Putamen (tissue), 1 donor: ENCODE measurements at regions not wholly inside any gene's neighbourhood (a gene's known extent, or its start where the extent isn't known, plus 50 kb on each side); places are given as distances from the start of the nearest gene placed in this dataset.
"Not testable (repeated sequence)": the region's sequence is repeated elsewhere in the genome, so short reads cannot be mapped to it uniquely, and the experiment has no call there.

Experiments used
- DNase-seq: peaks from one replicate; pipeline ENCODE4 v3.0.0-alpha.2; 2016; ENCODE audit warnings: low spot score

GRCh38 chr12:127165567-127166392, 1101.2 kb upstream of the TMEM132C start:
- DNase-seq: peak; percentile 81

DNA sequence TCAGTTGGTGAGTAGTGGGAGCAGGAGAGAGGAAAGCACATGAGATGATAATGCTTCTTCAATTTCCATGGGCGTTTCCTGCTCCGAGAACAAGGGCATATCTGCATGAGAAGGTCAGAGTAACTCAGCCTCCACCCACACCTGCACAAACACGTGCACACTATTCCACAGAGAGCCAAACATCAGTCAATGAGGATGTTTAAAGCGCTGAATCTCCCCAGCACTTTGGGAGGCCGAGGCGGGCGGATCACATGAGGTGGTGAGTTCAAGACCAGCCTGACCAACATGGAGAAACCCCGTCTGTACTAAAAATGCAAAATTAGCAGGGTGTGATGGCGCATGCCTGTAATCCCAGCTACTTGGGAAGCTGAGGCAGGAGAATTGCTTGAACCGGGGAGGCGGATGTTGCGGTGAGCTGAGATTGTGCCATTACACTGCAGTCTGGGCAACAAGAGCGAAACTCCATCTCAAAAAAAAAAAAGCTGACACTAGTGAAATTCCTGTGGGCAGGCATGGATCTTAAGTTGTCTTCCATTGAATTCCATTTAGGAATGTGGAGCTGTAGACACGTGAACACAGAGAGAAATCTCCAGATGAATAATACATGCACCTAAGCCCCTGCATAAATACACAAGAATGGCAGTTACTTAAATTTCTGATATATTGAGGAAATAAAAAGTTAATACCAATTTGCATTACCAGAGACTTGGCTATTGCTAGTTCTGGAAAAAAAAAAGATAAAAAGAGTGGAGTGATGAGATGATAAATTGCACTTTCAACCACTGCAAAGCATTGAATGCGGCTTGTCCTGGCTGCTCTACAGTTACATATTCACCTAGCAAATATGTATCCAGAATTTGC, 1097.4 kb upstream of the TMEM132C start:
- no peak for DNase-seq

DNA sequence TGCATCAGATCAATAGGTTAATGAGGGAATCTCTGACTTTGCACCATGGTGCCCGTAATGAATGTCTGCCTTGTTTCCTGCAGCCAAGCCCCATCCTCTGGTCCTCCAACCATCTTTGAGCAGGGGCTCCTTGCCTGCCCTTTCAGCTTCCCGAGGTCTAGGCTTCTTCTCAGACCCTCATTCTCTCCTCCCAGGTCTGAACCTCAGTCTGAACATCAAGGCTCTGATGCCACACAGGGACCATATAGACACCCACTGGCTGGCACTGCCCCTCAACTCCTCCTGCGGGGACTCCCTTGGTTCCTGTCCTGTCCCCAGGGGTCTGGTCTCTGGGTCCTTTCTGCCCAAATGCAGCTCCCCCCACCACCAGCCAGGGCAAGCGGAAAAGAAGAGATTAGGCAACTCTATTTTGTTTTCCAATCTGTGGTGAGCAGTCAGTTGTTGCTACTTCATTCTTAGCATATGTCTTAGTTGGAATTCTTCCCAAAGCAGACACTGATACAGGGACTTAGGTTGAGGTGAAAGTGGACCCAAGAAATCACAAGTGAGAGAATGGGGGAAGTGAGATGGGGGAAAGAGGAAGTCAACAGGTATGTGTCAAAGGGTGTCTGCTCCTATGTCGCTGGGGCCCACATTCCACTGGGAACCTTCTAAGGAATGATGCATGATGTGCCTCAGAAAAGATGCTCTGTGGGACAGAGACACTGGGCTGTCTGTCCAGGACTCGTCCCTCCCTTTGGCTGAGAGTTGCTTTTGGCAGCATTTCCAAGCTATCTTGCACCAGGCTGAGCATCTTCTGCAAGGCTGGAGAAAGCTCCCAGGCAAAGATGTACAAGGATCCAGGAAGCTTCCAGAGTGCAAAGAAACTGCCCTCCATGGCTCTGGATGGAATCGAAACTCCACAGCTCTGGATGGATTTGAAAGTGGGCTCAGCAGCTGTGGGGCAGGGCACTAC, 1096.5 kb upstream of the TMEM132C start:
- DNase-seq: no peak

DNA sequence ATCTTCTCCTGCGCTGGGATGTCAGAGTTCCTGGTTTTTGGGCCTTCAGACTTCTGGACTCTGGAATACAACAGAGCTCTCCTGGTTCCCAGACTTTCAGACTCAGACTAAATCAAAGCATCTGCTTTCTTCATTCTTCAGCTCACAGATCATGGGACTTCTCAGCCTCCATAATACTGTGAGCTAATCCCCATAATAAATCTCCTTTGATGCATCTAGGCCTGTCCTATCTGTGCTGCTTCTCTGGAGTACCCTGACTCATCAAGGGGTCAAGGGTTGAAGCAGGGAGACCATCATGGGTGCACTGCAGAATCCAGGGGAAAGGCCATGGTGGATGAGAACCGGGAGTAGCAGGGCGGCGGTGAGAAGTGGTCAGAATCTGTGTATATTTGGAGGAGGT, 1094.1 kb upstream of the TMEM132C start:
- DNase-seq: no peak

DNA sequence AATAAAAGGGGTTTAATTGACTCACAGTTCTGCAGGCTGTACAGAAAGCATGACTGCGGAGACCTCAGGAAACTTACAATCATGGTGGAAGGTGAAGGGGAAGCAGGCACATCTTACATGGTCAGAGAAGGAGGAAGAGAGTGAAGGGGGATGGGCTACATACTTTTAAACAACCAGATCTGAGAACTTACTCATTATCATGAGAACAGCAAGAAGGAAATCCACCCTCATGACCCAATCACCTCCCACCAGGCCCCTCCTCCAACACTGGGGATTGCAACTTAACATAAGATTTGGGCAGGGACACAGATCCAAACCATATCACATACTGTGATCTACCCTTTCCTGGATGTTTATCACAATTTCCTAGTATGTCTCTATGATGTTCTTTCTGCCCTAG, 1093.0 kb upstream of the TMEM132C start:
- not testable (repeated sequence) for DNase-seq

- DNase-seq: no peak
Observed at GRCh38 chr12:127174881-127175280, 1092.1 kb upstream of the TMEM132C start.

DNA sequence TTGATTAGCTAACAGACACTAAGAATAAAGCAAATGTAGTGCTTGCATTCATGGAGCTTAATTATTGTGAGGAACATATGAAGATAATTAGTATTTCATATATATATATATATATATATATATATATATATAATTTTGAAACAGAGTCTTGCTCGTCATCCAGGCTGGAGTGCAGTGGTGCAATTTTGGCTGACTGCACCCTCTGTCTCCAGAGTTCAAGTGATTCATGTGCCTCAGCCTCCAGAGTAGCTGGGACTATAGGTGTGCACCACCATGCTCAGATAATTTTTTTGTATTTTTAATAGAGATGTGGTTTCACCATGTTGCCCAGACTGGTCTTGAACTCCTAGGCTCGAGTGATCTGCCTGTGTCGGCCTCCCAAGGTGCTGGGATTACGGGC, 1091.6 kb upstream of the TMEM132C start:
- no peak for DNase-seq

DNA sequence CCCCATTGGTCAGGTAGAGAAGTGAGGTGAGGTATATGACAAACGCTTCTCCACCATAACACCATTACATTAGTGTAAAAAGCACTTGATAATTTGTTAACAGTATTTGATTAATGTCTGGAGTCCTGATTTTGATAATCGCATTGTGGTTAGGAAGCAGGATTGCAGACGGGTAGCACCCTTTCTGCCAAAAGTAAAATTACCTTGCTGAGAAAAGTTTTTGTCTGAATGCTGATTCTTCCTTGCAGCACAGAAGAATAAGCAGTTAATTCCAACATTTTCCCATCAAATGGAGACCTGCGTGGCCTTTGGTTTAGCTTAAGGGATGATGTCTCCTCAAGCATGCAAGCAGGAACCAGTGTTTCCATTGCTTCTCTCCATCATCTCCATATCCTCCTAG, 1090.2 kb upstream of the TMEM132C start:
- DNase-seq: no peak

DNA sequence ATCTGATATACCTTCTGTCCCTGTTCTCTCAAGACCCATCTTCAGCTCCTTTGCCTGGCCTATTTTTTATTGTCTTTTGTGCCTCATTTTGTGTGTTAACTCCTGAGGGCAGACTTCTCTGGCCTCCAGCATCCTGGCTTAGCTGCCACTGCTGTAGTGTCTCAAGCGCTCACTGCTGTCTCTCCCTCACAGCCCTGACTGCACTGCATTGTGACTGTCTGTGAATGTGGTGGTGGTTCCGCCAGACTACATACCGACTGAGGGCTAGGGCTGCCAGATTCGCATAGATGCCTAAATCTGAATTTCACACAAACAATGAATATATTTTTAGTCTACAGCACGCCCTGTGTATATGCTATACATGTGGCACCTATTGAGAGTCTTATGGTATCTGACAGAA, 1088.9 kb upstream of the TMEM132C start:
- DNase-seq: no peak

DNA sequence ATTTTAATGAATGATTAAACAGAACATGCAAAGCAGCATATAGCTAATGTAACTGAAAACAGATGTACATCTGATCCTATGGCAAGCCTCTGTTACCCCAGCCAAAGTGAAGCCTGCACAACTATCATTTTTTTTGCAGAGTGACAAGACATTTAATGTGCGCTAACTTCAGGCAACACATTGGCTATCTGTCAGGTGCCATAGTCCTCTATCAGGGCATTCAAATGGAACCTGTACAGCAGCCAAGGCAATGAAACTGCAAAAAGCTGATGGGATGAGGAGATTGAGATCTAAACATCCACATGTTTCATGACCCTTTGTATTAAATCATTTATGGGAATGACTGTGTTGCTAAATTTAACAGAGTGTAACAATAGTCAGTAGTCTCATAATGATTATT, 1088.5 kb upstream of the TMEM132C start:
- DNase-seq: no peak

DNA sequence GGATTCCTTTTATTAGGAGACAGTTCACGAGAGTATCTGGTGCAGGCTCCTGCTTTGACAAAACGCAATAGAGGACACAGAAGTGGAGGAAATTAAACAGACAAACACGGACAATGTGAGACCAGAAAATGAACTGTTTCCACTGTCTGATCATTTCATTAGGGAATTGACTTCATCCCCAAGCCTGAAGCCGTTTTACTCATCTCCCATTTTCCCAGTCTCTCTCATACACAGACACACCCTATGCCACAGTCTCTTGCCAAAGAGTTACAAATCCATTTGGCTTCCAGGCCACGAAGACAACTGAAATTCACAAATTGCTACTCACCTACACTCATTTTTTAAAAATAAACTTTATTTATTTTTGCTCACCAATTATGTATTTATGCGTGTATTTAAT, 1087.8 kb upstream of the TMEM132C start:
- DNase-seq: no peak

DNA sequence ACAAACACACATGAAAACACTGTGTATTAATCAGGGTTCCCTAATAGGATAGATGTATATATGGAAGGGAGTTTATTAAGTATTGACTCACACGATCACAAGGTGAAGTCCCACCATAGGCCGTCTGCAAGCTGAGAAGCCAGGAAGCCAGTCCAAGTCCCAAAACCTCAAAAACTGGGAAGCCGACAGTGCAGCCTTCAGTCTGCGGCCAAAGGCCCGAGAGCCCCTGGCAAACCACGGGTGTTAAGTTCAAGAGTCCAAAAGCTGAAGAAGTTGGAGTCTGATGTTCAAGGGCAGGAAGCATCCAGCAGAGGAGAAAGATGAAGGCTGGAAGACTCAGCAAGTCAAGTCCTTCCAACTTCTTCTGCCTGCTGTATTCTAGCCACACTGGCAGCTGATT, 1085.0 kb upstream of the TMEM132C start:
- DNase-seq: no peak

GRCh38 chr12:127189992-127190391, 1077.0 kb upstream of the TMEM132C start:
- DNase-seq: no peak

DNA sequence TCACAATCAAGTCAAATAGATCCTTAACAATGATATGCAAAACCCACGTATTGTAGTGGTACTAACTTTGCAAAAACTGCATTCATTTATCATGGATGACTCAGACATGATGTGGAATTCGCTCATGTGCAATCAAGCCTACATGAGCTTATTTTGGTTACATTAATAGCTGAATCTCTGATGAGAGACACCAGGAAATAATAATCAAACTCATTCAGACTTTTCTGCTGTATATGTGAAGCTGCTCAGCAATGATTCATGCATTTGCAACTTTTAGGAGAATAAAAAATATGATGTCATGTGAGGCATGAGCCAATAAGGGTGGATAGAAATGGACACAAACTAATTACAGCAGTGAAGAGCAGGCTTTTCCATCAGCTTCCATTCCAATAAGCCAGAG, 1075.8 kb upstream of the TMEM132C start:
- DNase-seq: peak; percentile 26

- DNase-seq: no peak
Observed at GRCh38 chr12:127192391-127192790, 1074.6 kb upstream of the TMEM132C start.

DNA sequence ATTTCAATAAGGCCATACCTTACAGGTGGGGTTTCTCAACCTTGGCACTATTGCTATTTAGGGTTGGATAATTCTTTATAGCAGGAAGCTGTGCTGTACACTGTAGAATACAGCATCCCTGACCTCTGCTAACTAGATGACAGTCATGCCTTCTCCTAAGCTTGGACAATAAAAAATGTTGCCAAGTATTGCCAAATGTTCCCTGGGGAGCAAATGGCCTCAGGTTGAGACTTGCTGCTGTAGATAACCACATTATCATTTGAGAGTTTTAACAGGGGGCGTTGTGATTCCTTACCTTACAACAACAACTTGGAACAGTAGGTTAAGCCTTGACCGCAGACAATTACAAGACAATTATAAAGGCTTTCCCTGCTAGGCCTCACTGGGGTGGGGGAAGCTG, 1073.6 kb upstream of the TMEM132C start:
- DNase-seq: no peak

GRCh38 chr12:127194176-127194575, 1072.8 kb upstream of the TMEM132C start:
- DNase-seq: no peak

- DNase-seq: no peak
Observed at GRCh38 chr12:127205781-127206555, 1061.0 kb upstream of the TMEM132C start.

- DNase-seq: no peak
Observed at GRCh38 chr12:127209318-127209717, 1057.7 kb upstream of the TMEM132C start.

- no peak for DNase-seq
Observed at GRCh38 chr12:127214186-127214585, 1052.8 kb upstream of the TMEM132C start.

DNA sequence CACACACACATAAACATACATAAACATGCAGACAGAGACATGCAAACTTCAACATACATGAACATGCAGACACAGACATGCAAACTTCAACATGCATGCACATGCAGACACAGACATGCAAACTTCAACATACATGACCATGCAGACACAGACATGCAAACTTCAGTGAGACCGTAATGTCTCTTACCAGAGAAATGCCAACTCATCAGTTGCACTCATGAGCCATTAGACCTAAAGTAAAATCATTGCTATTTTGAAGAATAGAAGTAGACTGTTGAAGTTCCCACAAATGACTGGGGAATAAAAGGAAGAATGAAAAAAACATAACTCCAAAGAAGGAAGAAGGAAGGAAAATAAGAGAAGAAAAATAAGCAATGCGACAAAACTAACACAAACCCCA, 1044.0 kb upstream of the TMEM132C start:
- no peak for DNase-seq
